ENCODE measurements at regions not wholly inside any gene's neighbourhood (a gene's known extent, or its start where the extent isn't known, plus 50 kb on each side); places are given as distances from the start of the nearest gene placed in this dataset.

- H3K9me3 ChIP-seq (ENCODE audit: low read depth) = no peaks in the 10 kb centered on the region
- TF ChIP-seq CTCF (IDR thresholded peaks at IDR 0.05; ENCODE audit: low read depth, low read length) = no peak
Observed at GRCh38 chr4:73001885-73002284, 67.6 kb downstream of the COX18 start.

GRCh38 chr4:72997409-72997808 lies 72.1 kb downstream of the COX18 start:
- Histone ChIP-seq H3K4me3 (no peak overlapping the region), H3K4me1 (ENCODE audit: low read depth) (no peaks in the 10 kb centered on the region), H3K27me3 (no peaks in the 10 kb centered on the region), H3K9me3 (ENCODE audit: low read depth) (no peaks in the 10 kb centered on the region), H3K27ac (no peak overlapping the region), H3K36me3 (no peaks in the 10 kb centered on the region)
- peak in 1 of 2 donors; percentile 17 for DNase-seq (ENCODE audit: low read depth in 1 of 2, low spot score in 1 of 2)
- TF ChIP-seq CTCF (IDR thresholded peaks at IDR 0.05; ENCODE audit: low read depth, low read length) = no peak

More at GRCh38 chr4:73001885-73002284, 67.6 kb downstream of the COX18 start:
- no peaks in the 10 kb centered on the region for H3K4me1 ChIP-seq (ENCODE audit: low read depth)
- no peak for DNase-seq (ENCODE audit: low read depth in 1 of 2, low spot score in 1 of 2)
- no peaks in the 10 kb centered on the region for H3K27me3 ChIP-seq
- no peak overlapping the region for H3K27ac ChIP-seq
- H3K36me3 ChIP-seq = no peaks in the 10 kb centered on the region
- H3K4me3 ChIP-seq = no peak overlapping the region

GRCh38 chr4:72994670-72995069 lies 74.8 kb downstream of the COX18 start:
- no peak for DNase-seq (ENCODE audit: low read depth in 1 of 2, low spot score in 1 of 2)
- no peak for TF ChIP-seq CTCF (IDR thresholded peaks at IDR 0.05; ENCODE audit: low read depth, low read length)
- Histone ChIP-seq H3K27me3 (no peaks in the 10 kb centered on the region), H3K27ac (no peak overlapping the region), H3K4me1 (ENCODE audit: low read depth) (no peaks in the 10 kb centered on the region), H3K9me3 (ENCODE audit: low read depth) (no peaks in the 10 kb centered on the region), H3K4me3 (no peak overlapping the region), H3K36me3 (no peaks in the 10 kb centered on the region)

- no peaks in the 10 kb centered on the region for H3K4me1 ChIP-seq (ENCODE audit: low read depth)
- no peaks in the 10 kb centered on the region for H3K36me3 ChIP-seq
Observed at GRCh38 chr4:72993876-72994275, 75.6 kb downstream of the COX18 start.

GRCh38 chr4:72991873-72992272 lies 77.6 kb downstream of the COX18 start:
- no peaks in the 10 kb centered on the region for H3K36me3 ChIP-seq
- TF ChIP-seq CTCF (IDR thresholded peaks at IDR 0.05; ENCODE audit: low read depth, low read length) = no peak
- H3K4me3 ChIP-seq = no peak overlapping the region
- DNase-seq (ENCODE audit: low read depth in 1 of 2, low spot score in 1 of 2) = no peak
- no peaks in the 10 kb centered on the region for H3K4me1 ChIP-seq (ENCODE audit: low read depth)
- no peaks in the 10 kb centered on the region for H3K9me3 ChIP-seq (ENCODE audit: low read depth)
- no peak overlapping the region for H3K27ac ChIP-seq
- no peaks in the 10 kb centered on the region for H3K27me3 ChIP-seq

More at GRCh38 chr4:72993876-72994275, 75.6 kb downstream of the COX18 start:
- no peak for DNase-seq (ENCODE audit: low read depth in 1 of 2, low spot score in 1 of 2)
- TF ChIP-seq CTCF (IDR thresholded peaks at IDR 0.05; ENCODE audit: low read depth, low read length) = no peak
- no peaks in the 10 kb centered on the region for H3K27me3 ChIP-seq
- no peak overlapping the region for H3K4me3 ChIP-seq
- H3K27ac ChIP-seq = no peak overlapping the region
- H3K9me3 ChIP-seq (ENCODE audit: low read depth) = no peaks in the 10 kb centered on the region
